ENCODE measurements at regions not wholly inside any gene's neighbourhood (a gene's known extent, or its start where the extent isn't known, plus 50 kb on each side); places are given as distances from the start of the nearest gene placed in this dataset.

GRCh38 chr7:15764851-15765382 is 78.4 kb upstream of the MEOX2 start:
- TF ChIP-seq, protein P1, sequence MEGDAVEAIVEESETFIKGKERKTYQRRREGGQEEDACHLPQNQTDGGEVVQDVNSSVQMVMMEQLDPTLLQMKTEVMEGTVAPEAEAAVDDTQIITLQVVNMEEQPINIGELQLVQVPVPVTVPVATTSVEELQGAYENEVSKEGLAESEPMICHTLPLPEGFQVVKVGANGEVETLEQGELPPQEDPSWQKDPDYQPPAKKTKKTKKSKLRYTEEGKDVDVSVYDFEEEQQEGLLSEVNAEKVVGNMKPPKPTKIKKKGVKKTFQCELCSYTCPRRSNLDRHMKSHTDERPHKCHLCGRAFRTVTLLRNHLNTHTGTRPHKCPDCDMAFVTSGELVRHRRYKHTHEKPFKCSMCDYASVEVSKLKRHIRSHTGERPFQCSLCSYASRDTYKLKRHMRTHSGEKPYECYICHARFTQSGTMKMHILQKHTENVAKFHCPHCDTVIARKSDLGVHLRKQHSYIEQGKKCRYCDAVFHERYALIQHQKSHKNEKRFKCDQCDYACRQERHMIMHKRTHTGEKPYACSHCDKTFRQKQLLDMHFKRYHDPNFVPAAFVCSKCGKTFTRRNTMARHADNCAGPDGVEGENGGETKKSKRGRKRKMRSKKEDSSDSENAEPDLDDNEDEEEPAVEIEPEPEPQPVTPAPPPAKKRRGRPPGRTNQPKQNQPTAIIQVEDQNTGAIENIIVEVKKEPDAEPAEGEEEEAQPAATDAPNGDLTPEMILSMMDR (conservative IDR thresholded peaks at IDR 0.05; ENCODE audit: low read depth, low read length), result no peak
- TF ChIP-seq EZH2 (IDR thresholded peaks at IDR 0.05; ENCODE audit: borderline replicate concordance, low read depth, low read length, poor library complexity, severe bottlenecking), result no peak

Data from A673 (cell line).